Bronchial epithelial cell (primary cell): ENCODE measurements at regions not wholly inside any gene's neighbourhood (a gene's known extent, or its start where the extent isn't known, plus 50 kb on each side); places are given as distances from the start of the nearest gene placed in this dataset.

ENCODE experiments used
- DNase-seq: peaks from one replicate; pipeline ENCODE4 v3.0.0-alpha.2; 2010; ENCODE audit warnings: low read depth
- FAIRE-seq: peaks from 2 replicates; lab custom pipeline; 2011; peaks lifted over from hg19 to GRCh38; lab: Jason Lieb, UNC
- H3K27me3 ChIP-seq: 2 replicates; pipeline ENCODE4 v1.5.1; 2011; ENCODE audit warnings: low read length; ENCODE audit not compliant: control insufficient read depth, insufficient read depth
- H3K36me3 ChIP-seq: 2 replicates; pipeline ENCODE4 v1.5.1; 2011; ENCODE audit warnings: low read length; ENCODE audit not compliant: control insufficient read depth, insufficient read depth
- H3K4me3 ChIP-seq: 2 replicates; pipeline ENCODE4 v1.5.1; 2011; ENCODE audit warnings: mild to moderate bottlenecking, low read depth, low read length, control low read depth
- TF ChIP-seq, protein P1 (sequence below): IDR thresholded peaks from 2 replicates; pipeline ENCODE4 v1.5.1; 2011; ENCODE audit warnings: mild to moderate bottlenecking, moderate library complexity, low read length, control low read depth, inconsistent platforms; ENCODE audit not compliant: insufficient read depth, severe bottlenecking

DNA sequence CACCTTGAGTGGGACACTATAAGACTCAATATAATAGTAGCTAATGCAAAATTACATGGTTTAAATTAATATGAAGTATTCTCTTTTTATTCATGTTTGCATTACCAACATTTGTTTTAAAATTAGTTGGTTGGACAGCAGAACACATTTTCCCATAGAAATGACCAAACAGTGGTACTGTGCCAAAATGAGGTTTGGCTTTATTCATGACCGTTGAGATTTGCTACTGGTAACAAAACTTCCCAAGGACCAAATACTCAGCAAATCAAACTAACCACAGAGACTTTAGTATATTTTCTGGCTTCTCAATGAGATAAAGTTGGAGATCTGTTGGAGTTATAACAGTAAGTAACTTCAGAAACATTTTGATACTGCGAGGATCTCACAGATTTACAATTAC lies 637.8 kb upstream of the MEF2C start:
- TF ChIP-seq, protein P1, sequence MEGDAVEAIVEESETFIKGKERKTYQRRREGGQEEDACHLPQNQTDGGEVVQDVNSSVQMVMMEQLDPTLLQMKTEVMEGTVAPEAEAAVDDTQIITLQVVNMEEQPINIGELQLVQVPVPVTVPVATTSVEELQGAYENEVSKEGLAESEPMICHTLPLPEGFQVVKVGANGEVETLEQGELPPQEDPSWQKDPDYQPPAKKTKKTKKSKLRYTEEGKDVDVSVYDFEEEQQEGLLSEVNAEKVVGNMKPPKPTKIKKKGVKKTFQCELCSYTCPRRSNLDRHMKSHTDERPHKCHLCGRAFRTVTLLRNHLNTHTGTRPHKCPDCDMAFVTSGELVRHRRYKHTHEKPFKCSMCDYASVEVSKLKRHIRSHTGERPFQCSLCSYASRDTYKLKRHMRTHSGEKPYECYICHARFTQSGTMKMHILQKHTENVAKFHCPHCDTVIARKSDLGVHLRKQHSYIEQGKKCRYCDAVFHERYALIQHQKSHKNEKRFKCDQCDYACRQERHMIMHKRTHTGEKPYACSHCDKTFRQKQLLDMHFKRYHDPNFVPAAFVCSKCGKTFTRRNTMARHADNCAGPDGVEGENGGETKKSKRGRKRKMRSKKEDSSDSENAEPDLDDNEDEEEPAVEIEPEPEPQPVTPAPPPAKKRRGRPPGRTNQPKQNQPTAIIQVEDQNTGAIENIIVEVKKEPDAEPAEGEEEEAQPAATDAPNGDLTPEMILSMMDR = no peak

DNA sequence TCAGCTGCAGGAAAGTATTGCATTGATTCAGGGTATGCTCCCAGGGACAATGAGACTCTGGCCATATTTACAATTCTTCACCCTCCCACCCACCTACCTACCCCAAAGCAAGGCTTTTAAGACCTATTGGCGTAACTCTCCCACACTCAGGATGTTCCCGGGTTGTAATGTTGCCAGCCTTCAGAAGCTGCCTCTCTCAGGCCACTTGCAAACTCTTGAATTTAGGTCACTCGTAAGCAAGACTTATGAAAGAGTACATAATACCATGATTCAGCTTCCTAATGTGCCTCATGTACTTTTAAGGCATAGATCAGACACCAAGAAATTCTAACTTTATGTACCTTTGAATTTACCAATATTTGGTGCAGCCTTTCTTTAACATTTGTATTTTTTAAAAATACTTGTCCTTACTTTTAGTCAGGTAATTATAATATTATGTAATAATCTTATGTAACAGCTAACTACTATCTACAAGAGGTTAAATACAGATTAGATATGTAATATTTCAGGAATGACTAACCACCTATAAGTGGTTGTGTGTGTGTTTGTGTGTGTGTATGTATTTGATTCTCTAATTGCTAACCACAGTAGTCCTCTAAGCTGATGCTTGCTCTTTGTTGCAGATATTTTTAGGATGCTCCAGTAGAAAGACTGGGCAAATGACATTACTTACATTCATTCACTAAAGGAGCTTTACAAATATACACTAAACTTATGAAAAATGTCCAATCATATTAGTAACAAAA lies 630.5 kb upstream of the MEF2C start:
- Histone ChIP-seq H3K27me3 (no peaks in the 10 kb centered on the region), H3K4me3 (no peak overlapping the region), H3K36me3 (no peaks in the 10 kb centered on the region)
- FAIRE-seq (no peak), DNase-seq (peak; percentile 3)
- TF ChIP-seq, protein P1 = no peak

More for the DNA sequence above, 637.8 kb upstream of the MEF2C start:
- no peak overlapping the region for H3K4me3 ChIP-seq
- H3K27me3 ChIP-seq = no peaks in the 10 kb centered on the region
- DNase-seq (no peak), FAIRE-seq (no peak)
- no peaks in the 10 kb centered on the region for H3K36me3 ChIP-seq

DNA sequence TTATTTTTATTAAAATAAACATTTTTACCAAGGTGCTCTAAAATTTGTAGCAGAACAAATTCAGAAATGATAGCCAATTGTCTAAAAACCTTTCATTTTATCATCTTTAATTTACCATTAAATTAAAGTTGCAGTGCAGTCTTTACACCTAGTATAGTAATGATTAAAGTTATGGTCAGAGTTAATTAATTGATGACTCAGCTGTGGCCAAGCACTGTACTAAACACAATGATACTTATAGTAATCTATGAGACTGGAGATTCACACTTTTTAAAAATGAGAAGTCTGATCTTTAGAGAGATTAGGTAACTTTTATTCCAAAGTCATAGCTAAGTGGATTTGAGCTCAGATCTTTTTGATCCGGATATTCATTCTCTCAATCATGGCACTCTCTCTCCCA lies 621.1 kb upstream of the MEF2C start:
- no peak for FAIRE-seq
- DNase-seq = no peak

DNA sequence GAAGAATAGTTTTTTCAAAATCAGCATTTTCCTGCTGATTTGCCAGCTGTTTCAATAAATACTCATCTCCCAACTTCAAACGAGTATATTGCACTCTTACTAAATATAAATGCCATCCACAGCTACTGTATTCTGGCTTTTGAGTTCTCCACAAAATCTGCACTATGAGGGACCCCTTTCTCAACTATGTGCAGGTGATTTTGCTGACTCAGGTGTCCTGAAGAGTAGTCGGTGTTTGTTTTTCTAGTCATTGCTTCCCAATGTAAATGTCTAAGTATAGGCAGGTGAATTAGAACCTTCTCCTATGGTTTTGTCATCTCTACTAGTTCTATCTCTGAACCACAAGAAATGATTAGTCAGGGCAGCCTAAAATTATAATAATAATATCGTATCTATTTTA lies 616.8 kb upstream of the MEF2C start:
- Histone ChIP-seq H3K36me3 (no peaks in the 10 kb centered on the region), H3K27me3 (no peaks in the 10 kb centered on the region), H3K4me3 (no peak overlapping the region)
- FAIRE-seq (no peak), DNase-seq (no peak)
- TF ChIP-seq, protein P1 = no peak

More for the DNA sequence above, 621.1 kb upstream of the MEF2C start:
- no peaks in the 10 kb centered on the region for H3K27me3 ChIP-seq
- no peak overlapping the region for H3K4me3 ChIP-seq
- TF ChIP-seq, protein P1 = no peak
- no peaks in the 10 kb centered on the region for H3K36me3 ChIP-seq

DNA sequence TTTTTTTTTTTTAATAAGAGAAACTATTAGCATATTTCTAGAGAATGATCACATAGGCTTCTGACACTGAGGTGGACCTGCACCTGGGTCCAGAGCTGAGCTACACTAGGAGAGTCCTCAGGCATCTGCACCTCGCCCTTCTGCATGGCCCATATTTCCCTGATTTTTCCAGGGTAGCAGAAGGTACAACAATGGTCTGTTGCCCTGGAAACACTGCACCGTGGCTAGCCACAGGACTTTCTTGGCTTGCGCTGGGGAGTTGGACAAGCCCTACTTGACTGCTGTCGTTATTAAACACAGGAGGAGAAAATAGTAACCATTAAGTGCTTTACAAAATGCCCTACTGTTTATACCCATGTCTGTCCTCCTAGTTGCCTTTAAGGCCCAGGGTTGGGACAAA lies 615.7 kb upstream of the MEF2C start:
- FAIRE-seq (no peak), DNase-seq (no peak)
- TF ChIP-seq, protein P1 = no peak
- Histone ChIP-seq H3K36me3 (no peaks in the 10 kb centered on the region), H3K27me3 (no peaks in the 10 kb centered on the region), H3K4me3 (no peak overlapping the region)

DNA sequence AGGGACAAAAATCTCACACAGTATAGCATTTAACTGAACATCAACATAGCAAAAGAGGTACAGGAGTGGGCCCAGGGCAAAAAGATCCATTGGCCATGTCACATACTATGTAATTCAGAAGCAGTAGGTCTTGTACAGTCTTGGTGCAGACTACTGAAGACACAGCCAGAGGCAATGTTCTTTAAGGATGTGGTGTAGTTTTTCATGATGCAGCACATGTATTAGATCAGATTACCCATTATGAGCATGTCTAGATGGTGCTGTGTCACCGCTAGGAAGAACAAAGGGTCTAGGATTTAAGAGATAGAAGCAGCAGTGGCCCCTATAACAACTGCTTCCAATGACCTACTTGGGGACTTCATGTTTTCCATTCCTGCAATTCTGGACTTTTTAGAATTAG lies 610.4 kb upstream of the MEF2C start:
- no peak for FAIRE-seq
- no peaks in the 10 kb centered on the region for H3K27me3 ChIP-seq

More for the DNA sequence above, 610.4 kb upstream of the MEF2C start:
- H3K4me3 ChIP-seq = no peak overlapping the region
- TF ChIP-seq, protein P1 = no peak
- H3K36me3 ChIP-seq = no peaks in the 10 kb centered on the region
- DNase-seq = peak; percentile 21
